NCI-H146 (cell line): ENCODE measurements at regions not wholly inside any gene's neighbourhood (a gene's known extent, or its start where the extent isn't known, plus 50 kb on each side); places are given as distances from the start of the nearest gene placed in this dataset.
"Not testable (repeated sequence)": the region's sequence is repeated elsewhere in the genome, so short reads cannot be mapped to it uniquely, and the experiment has no call there.

Experiments
- DNase-seq: peaks from one replicate; lab custom pipeline; 2025; lab: John Stamatoyannopoulos, UW

DNA sequence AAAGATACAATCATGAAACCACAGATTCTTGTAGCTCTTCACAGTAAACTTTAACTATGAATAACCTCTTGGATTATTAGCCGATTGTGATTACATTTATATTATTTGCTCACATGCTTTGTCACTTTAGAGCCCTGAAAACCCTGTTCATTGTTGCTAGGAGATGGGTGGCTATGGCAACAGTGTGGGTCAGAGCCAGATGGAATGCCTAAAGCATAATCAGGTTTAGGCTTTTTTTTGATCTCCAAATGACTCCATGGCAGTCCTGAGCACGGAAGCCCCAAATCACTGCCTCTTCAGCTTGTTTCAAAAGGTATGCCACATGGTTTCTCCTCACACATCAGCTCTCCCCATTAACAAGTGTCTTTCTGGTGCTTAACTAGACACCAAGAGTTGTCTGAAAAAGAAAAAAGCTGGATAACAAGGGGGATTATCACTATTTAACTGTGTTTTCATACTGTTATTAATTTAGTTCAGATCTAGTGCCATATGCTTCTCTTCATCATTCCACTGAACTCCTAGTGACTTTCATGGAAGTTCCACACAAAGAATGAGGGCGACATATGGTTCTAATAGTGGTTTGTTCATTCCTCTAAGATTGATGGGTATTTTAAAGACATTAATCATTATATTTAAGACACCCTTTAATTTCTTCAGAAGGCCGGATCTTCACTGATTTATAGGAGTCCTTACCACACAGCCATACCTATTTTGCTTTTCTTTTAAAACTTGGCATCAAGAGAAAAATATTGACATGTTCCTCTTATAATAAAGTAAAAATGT lies 88.8 kb upstream of the PAM start:
- DNase-seq, result peak; percentile 58

DNA sequence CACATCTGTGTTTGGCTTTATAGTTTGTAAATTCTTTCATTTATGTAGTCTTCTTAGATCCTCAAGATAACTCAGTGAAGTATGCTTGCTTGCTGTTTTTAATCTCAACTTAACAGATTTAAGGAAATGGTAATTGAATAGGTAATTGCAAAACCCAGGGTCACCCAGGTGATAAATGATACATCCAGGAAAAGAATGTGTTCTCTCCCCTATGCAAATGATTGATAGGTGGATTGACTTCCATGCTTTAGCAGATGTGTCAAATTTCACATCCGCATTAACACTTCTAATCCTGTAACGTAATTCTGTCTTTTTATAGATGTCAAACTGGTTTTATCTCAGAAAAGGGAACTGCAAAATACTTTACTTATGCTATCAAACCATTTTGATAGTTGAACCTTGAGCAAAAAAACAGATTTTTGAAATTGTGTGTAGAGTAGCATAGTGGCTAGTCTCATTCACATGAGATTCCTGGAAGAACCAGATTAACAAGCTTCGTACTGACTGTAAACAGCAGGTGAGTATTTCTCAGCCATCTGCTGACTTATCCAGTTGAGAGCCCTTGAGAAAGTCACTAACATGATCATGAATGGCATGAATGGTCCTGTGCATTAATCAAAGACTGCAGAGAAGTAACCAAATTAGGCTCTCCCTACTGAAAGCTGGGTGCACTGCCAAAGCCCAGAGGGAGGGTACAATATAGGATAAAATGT lies 86.7 kb upstream of the PAM start:
- DNase-seq, result no peak

DNA sequence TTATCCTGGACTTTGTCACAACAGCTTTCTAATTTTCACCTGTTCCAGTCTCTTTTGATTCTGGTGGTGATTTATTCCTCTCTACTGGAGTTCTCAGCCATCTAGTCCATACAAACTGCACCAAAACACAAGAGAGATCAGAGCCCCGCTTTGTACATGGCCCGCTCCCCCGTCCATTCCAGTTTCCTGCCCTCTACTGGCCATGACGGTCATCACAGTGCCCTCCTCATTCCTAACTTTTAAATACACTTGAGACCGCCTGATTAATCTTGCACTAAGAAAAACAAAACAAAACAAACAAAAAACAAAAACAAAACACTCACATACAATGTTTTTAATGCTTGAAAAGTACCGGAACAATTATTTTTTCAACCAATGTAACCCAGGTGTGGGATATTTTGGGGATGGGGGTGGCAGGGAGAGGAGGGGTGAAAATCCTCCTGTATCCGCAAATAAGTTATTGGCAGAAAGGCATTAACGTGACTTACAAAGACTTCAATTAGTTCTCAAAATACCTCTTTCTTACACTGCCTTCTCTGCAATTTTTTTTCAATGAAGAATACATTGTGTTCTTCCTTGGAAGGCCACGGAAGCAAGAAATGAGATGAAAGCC lies 84.8 kb upstream of the PAM start:
- peak; percentile 58 for DNase-seq

DNA sequence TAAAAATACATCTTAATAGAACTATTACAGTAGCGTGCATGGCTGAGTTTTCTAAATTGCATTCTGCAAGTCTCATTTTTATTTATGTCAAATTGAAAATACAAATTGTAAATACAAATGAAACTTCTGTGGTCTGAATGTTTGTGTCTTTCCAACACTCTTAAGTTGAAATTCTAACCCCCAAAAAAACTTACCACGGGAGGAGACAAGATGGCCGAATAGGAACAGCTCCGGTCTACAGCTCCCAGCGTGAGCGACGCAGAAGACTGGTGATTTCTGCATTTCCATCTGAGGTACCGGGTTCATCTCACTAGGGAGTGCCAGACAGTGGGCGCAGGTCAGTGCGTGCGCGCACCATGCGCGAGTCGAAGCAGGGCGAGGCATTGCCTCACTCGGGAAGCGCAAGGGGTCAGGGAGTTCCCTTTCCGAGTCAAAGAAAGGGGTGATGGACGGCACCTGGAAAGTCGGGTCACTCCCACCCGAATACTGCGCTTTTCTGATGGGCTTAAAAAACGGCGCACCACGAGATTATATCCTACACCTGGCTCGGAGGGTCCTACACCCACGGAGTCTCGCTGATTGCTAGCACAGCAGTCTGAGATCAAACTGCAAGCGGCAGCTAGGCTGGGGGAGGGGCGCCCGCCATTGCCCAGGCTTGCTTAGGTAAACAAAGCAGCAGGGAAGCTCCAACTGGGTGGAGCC lies 83.9 kb upstream of the PAM start:
- peak; percentile 13 for DNase-seq

DNA sequence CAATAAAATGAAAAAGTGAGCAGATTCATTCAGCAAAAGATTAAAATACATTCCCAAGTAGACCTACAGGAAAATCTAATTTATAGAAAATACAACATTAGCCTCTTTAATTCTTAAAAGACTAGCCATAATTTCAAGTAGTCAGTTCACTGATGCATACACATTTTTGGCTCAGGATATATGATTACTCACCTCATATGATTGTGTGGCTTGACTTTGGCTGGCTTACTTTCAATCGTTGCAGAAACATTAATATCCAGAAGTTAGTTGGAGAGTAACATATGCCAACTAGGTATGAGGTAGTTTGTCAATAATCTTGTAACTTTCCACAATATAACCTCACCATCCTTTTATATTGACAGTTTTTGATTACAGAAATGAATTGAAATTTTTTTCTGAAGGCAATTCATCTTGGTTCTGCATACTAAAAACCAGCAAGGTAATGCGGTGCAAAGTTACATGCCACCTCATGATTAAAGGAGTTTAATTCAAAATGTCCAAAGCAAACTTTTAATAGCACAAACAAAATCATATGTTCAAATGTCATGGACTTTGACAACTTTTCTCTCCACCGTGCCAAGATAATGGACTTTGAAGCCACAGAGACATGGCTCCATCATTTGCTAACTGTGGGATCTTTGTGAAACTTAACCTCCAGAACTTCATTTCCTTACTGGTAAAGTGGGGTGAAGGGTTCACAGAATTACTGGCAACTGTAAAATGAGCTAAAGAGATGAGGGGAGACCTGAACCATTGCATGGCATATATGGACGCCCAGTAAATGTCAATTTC lies 76.6 kb upstream of the PAM start:
- no peak for DNase-seq

DNA sequence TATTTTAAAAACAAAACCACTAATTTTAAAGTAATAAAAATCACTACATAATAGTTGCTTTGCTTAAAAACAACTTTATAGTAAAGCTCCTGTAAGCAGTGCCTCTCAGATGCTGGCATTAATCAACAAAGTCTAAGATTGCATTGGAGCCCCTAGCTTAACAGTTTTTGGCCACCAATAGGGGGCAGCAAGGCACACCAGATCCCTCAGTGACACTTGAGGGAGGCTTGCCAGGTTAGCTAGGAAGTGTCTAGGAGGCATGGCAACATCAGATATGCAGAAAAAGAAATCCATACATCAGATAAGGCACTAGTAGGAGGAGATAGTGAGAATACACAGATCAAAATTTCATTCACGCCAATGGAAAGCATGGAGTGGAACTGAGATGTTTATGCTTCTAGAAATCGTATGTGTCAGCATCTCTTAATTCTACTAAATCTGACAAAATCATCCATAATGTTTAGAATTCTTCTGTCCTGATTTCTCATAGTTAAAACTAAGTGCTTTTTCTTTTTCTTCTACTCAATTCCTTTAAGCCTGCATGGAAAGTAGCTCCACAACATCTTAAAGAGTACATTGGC lies 73.6 kb upstream of the PAM start:
- DNase-seq, result peak; percentile 78

DNA sequence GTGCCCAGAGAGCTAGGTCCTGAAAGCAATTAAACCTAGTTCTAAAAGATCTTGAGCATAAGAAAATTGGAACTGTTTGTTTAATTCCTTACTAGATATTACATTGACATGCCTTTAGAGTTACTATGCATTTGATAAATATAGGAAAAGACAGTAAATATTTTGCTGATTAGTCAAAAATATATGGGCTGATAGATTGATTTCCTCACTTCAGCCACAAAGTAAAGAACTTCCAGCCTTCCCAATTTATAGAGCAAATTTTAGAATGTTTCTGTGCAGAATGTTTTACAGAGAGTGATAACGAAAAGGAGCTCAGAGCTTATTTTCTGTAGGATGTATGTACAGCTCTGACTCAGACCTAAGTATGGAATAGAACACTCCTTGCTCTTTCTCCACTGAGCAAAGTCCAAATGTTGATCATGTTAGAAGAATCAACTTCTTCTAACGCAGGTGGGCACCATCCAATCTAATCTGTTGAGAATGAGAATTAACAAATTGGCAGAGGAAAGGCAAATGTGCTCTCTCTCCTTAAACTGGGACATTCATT lies 72.9 kb upstream of the PAM start:
- DNase-seq, result no peak

DNA sequence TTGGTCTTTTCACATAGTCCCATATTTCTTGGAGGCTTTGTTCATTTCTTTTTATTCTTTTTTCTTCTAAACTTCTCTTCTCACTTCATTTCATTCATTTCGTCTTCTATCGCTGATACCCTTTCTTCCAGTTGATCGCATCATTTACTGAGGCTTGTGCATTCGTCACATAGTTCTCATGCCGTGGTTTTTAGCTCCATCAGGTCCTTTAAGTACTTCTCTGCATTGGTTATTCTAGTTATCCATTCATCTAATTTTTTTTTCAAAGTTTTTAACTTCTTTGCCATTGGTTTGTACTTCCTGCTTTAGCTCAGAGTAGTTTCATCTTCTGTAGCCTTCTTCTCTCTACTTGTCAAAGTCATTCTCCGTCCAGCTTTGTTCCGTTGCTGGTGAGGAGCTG lies 67.0 kb upstream of the PAM start:
- DNase-seq, result not testable (repeated sequence)

DNA sequence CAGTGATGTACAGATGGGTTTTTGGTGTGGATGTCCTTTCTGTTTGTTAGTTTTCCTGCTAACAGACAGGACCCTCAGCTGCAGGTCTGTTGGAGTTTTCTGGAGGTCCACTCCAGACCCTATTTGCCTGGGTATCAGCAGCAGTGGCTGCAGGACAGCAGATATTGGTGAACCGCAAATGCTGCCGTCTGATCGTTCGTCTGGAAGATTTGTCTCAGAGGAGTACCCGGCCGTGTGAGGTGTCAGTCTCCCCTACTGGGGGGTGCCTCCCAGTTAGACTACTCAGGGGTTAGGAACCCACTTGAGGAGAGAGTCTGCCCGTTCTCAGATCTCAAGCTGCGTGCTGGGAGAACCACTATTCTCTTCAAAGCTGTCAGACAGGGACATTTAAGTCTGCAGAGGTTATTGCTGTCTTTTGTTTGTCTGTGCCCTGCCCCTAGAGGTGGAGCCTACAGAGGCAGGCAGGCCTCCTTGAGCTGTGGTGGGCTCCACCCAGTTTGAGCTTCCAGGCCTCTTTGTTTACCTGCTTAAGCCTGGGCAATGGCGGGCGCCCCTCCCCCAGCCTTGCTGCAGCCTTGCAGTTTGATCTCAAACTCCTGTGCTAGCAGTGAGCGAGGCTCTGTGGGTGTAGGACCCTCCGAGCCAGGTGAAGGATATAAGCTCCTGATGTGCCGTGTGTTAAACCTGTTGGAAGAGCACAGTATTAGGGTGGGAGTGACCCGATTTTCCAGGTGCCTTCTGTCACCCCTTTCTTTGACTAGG lies 66.3 kb upstream of the PAM start:
- DNase-seq, result not testable (repeated sequence)

DNA sequence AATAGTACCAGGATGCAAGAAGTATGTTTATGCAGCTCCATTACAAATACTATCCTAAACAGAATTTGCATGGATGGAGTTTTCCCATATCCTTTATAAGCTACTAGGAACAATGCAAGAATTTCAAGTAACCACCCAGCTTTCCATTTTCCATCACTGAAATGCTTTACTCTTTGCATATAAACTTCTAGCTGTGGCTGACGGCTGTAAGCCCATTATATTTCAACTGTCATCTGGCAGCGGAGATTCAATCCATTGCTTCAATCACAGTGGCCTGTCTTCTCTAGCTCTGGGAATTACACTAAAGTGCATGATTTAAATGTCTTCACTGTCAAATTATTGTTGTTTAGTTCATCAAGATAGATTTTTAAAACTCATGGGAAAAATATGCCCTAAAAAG lies 64.2 kb upstream of the PAM start:
- no peak for DNase-seq

DNA sequence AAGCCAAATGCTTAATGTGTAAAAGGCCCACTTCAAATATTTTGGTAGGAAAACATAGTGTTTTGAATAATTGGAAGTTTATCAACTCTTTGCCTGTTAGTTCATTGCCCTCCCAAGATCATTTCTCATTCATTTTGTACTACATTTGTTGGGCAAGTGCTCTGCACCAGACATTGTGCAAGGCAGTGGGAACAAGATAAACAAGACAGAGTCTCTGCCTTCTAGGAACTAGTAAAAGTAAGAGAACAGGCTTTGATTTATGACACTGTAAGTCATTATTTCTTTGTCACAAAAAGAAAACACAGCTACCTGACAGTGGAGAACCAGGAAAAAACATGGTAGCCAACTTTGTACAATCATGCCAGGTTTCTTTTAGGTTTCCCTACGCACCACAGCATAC lies 63.7 kb upstream of the PAM start:
- no peak for DNase-seq

DNA sequence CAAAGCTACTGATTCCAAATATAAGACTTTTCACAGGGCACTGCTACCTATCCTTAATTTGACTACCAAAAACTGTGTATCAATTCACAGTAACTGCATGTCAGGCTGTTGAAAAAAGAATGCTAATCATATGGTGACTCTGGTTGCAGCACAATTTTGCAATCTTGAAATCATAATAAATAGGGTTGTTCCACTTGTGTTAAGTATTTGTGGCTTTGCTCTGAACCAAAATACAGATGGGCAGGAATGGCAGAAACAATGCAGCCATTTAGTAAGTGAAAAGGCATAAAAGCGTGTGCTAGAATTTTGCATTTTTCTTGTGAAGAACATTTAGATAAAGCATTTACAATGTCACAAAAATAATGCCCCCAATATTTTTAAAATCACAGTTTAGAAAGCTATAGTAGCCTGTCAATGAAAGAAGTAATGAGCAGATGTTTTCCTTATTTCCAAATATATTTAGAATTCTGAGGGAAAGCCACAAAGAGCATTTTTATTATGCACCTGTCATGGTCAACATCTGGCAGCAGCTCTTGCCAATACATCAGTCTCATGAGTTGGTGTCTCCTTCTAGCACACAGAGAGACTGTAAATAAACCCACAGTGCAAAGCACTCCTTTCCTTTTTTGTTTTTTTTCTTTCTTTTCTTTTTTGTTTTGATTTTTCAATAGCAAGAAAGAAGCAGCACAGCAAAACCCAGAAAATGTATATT lies 54.8 kb upstream of the PAM start:
- no peak for DNase-seq

DNA sequence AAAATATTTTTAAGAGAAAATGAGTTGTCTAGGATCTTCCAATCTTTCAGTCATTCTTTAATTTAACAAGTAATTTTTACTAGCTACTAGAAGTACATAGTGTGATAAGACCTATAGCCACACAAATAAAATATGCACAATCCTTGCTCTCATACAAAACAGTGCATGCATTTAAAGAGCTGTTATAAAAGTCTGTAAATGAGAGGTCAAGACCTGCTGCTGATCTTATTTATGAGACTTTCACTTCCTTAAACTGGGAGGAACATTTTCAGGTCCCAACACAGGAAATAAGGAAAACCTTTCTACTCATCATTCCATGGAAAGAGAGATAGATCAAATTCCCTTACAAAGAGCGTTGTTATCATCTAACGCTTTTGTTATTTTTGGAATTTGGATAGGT lies 54.2 kb upstream of the PAM start:
- DNase-seq, result no peak

DNA sequence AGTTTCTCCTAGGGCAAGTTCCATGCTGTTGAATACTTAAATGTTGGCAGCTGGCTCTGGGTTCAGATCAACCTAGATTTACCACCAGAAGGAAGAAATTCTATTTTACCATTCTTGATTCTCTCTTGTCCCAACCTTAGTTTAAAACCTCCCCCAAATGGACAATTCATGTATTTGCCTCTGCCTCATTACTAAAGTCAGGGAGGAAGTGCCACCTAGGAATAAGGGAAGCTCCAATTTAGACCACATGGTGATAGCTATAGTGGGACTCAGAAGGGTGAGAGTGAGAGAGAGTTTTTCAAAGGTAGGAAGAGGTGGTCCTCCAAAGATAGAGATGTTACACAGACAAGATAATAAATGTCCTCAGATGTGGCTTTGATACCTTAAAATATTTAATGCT lies 53.4 kb upstream of the PAM start:
- no peak for DNase-seq
